GM23248 (cell line): ENCODE measurements at regions not wholly inside any gene's neighbourhood (a gene's known extent, or its start where the extent isn't known, plus 50 kb on each side); places are given as distances from the start of the nearest gene placed in this dataset.

Experiments
- DNase-seq: peaks from one replicate; pipeline ENCODE4 v3.0.0-alpha.2; 2015
- H2AFZ ChIP-seq: fragments of 200-600 bp; sonication (generic); 2 replicates; pipeline ENCODE4 v1.6.1; 2016; ENCODE audit warnings: antibody characterized with exemption
- H3F3A ChIP-seq: fragments of 200-600 bp; sonication (generic); 2 replicates; pipeline ENCODE4 v1.6.1; 2016; ENCODE audit warnings: mild to moderate bottlenecking, antibody characterized with exemption, mixed run types; ENCODE audit not compliant: insufficient read depth
- H3K27ac ChIP-seq: fragments of 200-600 bp; sonication (generic); 2 replicates; pipeline ENCODE4 v1.5.1; 2016; ENCODE audit warnings: mild to moderate bottlenecking
- H3K27me3 ChIP-seq: fragments of 200-600 bp; sonication (generic); replicated peaks from 2 replicates; pipeline ENCODE4 v1.6.1; 2016; ENCODE audit warnings: mild to moderate bottlenecking; ENCODE audit not compliant: insufficient read depth
- H3K36me3 ChIP-seq: fragments of 200-600 bp; sonication (generic); 2 replicates; pipeline ENCODE4 v1.6.1; 2016; ENCODE audit warnings: low read depth, mild to moderate bottlenecking
- H3K4me1 ChIP-seq: fragments of 200-600 bp; sonication (generic); 2 replicates; pipeline ENCODE4 v1.6.1; 2016; ENCODE audit warnings: mild to moderate bottlenecking; ENCODE audit not compliant: insufficient read depth
- H3K4me2 ChIP-seq: fragments of 200-600 bp; sonication (generic); one replicate; pipeline ENCODE4 v1.6.1; 2016; ENCODE audit warnings: mild to moderate bottlenecking; ENCODE audit not compliant: unreplicated experiment
- H3K4me3 ChIP-seq: fragments of 200-600 bp; sonication (generic); 2 replicates; pipeline ENCODE4 v1.5.1; 2016; ENCODE audit warnings: mild to moderate bottlenecking
- H3K79me2 ChIP-seq: fragments of 200-600 bp; sonication (generic); 2 replicates; pipeline ENCODE4 v1.6.1; 2016; ENCODE audit warnings: mild to moderate bottlenecking; ENCODE audit not compliant: insufficient read depth
- H3K9ac ChIP-seq: fragments of 200-600 bp; sonication (generic); 2 replicates; pipeline ENCODE4 v1.6.1; 2016; ENCODE audit warnings: mild to moderate bottlenecking
- H3K9me2 ChIP-seq: fragments of 200-600 bp; sonication (generic); 2 replicates; pipeline ENCODE4 v1.6.1; 2016; ENCODE audit warnings: mixed run types, mild to moderate bottlenecking, moderate library complexity; ENCODE audit not compliant: insufficient read depth
- H3K9me3 ChIP-seq: fragments of 200-600 bp; sonication (generic); one replicate; pipeline ENCODE4 v1.6.1; 2017; ENCODE audit warnings: low read depth
- H4K20me1 ChIP-seq: fragments of 200-600 bp; sonication (generic); 2 replicates; pipeline ENCODE4 v1.6.0; 2016; ENCODE audit not compliant: insufficient read depth
- EZH2 ChIP-seq: fragments of 200-600 bp; sonication (generic); IDR thresholded peaks from 2 replicates; pipeline ENCODE4 v1.6.1; 2018; ENCODE audit warnings: antibody characterized with exemption, mild to moderate bottlenecking; ENCODE audit not compliant: insufficient read depth, poor library complexity, severe bottlenecking
- EZH2phosphoT487 ChIP-seq: fragments of 200-600 bp; sonication (generic); IDR thresholded peaks from 2 replicates; pipeline ENCODE4 v1.6.1; 2018; ENCODE audit warnings: antibody characterized with exemption, moderate library complexity, mild to moderate bottlenecking, low read depth; ENCODE audit not compliant: insufficient read depth
- WGBS, 2 experiments: methylation state at CpG; one replicate each; pipeline ENCODE4 v1.1.6; 2015 to 2017; ENCODE audit warnings: low lambda C conversion rate in 2 of 2, low coverage in 1 of 2; ENCODE audit errors: missing lambda C conversion rate in 2 of 2; 5-methylcytosine and 5-hydroxymethylcytosine counted together
- in situ Hi-C: fragments of 300-500 bp; cut with MboI; formaldehyde crosslinking; loops from 2 replicates; pipeline ENCODE4 v1.15.0; 2020

DNA sequence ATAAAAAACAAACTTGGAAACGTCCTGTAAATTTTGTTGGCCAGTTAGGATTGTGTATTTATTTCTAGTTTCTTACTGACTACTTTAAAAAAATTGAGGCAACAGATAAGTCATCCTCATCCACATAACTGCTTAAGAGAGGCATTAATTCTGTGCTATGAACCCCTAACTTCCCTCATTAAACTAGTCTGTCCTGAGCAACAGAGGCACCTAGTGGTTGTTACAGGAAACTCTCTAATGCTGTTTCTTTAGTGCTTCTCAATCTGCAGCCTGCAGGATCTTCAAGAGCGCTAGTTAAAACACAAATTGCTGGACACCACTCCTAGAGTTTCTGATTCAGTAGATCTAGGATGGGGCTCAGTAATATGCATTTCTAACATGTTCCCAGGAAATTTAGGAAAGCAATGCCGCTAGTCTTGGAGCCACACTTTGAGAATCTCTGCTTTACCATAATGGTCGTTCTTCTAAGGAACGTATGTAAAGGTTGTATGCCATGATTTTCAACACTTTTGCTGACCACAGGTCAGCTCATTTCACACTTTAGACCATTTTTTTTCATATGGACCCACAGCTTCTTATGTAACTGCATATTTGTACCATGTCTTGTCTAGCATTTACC lies 410.1 kb upstream of the SMARCA2 start:
- Histone ChIP-seq H3K9ac (no peak overlapping the region), H3K9me2 (no peaks in the 10 kb centered on the region), H3K4me2 (no peak overlapping the region), H4K20me1 (no peaks in the 10 kb centered on the region), H3K27ac (no peak overlapping the region), H3K27me3 (0 out of 2 replicates have a peak, but pooled peaks cover 3% of the 10 kb centered on the region), H3K36me3 (no peaks in the 10 kb centered on the region), H3K4me3 (no peak overlapping the region), H3F3A (no peaks in the 10 kb centered on the region), H3K9me3 (no peaks in the 10 kb centered on the region), H3K79me2 (no peaks in the 10 kb centered on the region), H2AFZ (no peak overlapping the region), H3K4me1 (no peaks in the 10 kb centered on the region)
- 24 to 29% methylated on average over 5 of the region's 5 CpGs for WGBS, 2 experiments
- TF ChIP-seq EZH2, result no peak
- DNase-seq, result peak; percentile 52
- in situ Hi-C loops, result no loop called here

DNA sequence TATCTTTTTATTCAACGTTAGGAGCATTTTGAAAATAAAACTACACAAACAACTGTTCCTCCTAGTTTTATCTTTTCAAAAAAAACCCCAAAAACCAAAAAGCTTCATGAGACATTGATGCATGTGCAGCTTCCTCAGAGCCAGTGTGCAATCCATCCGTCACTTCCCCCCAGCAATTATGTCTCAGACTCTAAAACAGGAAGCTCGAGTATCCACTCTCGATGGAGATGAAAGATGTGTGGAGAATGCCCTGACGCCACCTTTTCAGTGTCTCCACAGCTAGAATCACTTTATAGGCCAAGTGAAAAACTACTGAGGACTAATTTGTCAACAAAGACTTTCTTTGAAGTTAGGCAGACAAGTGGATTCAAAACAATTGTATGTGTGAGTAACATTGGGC lies 408.9 kb upstream of the SMARCA2 start:
- Histone ChIP-seq H3K27me3 (0 out of 2 replicates have a peak, but pooled peaks cover 3% of the 10 kb centered on the region), H3K27ac (no peak overlapping the region), H3K4me3 (no peak overlapping the region), H3K36me3 (no peaks in the 10 kb centered on the region), H3F3A (no peaks in the 10 kb centered on the region), H4K20me1 (no peaks in the 10 kb centered on the region), H3K4me1 (no peaks in the 10 kb centered on the region), H3K4me2 (no peak overlapping the region), H3K9ac (no peak overlapping the region), H2AFZ (no peak overlapping the region), H3K9me2 (no peaks in the 10 kb centered on the region), H3K79me2 (no peaks in the 10 kb centered on the region), H3K9me3 (no peaks in the 10 kb centered on the region)
- DNase-seq, result no peak
- 56% methylated on average over 5 of the region's 5 CpGs for WGBS, 2 experiments
- in situ Hi-C loops, result no loop called here
- TF ChIP-seq EZH2, result no peak
- no peak for TF ChIP-seq EZH2phosphoT487

DNA sequence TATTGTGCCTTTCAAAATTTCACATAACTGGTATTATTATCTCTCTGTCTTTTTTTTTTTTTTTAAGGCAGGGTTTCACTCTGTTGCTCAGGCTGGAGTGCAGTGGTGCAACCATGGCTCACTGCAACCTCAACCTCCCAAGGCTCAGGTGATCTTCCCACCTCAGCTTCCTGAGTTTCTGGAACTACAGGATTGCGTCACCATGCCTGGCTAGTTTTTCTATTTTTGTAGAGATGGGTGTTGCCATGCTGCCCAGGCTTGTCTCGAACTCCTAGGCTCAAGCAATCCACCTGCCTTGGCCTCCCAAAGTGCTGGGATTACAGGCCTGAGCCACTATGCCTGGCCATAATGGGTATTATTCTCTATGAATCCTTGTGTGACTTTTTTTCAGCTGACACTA lies 402.3 kb upstream of the SMARCA2 start:
- 7 to 14% methylated on average over 2 of the region's 2 CpGs for WGBS, 2 experiments
- in situ Hi-C loops, result no loop called here
- no peak overlapping the region for H3K4me2 ChIP-seq

GRCh38 chr9:1617419-1617818 lies 397.7 kb upstream of the SMARCA2 start:
- no peak for DNase-seq
- Histone ChIP-seq H3K4me2 (no peak overlapping the region), H3F3A (no peaks in the 10 kb centered on the region), H2AFZ (no peak overlapping the region), H4K20me1 (no peaks in the 10 kb centered on the region), H3K9me2 (no peaks in the 10 kb centered on the region), H3K27me3 (no peaks in the 10 kb centered on the region; the same call in 1 of the 2 replicates), H3K4me3 (no peak overlapping the region), H3K79me2 (no peaks in the 10 kb centered on the region), H3K9me3 (no peaks in the 10 kb centered on the region), H3K27ac (no peak overlapping the region), H3K9ac (no peak overlapping the region), H3K4me1 (no peaks in the 10 kb centered on the region), H3K36me3 (no peaks in the 10 kb centered on the region)
- no peak for TF ChIP-seq EZH2
- no peak for TF ChIP-seq EZH2phosphoT487
- in situ Hi-C loops, result no loop called here
- WGBS, 2 experiments, result 16 to 20% methylated on average over 3 of the region's 3 CpGs

More for the DNA sequence above, 402.3 kb upstream of the SMARCA2 start:
- Histone ChIP-seq H3K36me3 (no peaks in the 10 kb centered on the region), H3K9me2 (no peaks in the 10 kb centered on the region), H3K4me1 (no peaks in the 10 kb centered on the region), H3F3A (no peaks in the 10 kb centered on the region), H2AFZ (no peak overlapping the region), H3K9ac (no peak overlapping the region), H3K79me2 (no peaks in the 10 kb centered on the region), H3K4me3 (no peak overlapping the region), H4K20me1 (no peaks in the 10 kb centered on the region), H3K27ac (no peak overlapping the region), H3K27me3 (no peaks in the 10 kb centered on the region), H3K9me3 (no peaks in the 10 kb centered on the region)
- DNase-seq, result no peak
- TF ChIP-seq EZH2 (no peak), EZH2phosphoT487 (no peak)
